CD4-positive, alpha-beta T cell treated with Interleukin-15 for 1 hour (primary cell): ENCODE measurements at regions not wholly inside any gene's neighbourhood (a gene's known extent, or its start where the extent isn't known, plus 50 kb on each side); places are given as distances from the start of the nearest gene placed in this dataset.
A peak's percentile ranks its signal among the peaks of the same experiment; 100 is the strongest.
"Not testable (repeated sequence)": the region's sequence is repeated elsewhere in the genome, so short reads cannot be mapped to it uniquely, and the experiment has no call there.

ENCODE experiments used
- DNase-seq: peaks from one replicate; pipeline ENCODE4 v3.0.0-alpha.2; 2020

DNA sequence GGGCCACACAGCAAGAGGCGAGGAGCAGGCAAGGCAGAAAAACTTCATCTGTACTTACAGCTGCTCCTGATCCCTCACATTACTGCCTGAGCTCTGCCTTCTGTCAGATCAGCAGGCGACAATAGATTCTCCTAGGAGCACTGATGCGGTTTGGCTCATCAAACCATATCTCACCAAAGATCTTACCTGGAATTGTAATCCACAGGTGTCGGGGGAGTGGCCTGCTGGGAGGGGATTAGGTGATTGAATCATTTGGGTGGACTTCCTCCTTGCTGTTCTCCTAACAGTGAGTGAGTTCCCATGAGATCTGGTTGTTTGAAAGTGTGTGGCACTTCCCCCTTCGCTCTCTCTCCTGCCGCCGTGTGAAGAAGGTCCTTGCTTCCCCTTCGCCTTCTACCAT lies 647.3 kb downstream of the SOCS6 start:
- DNase-seq, result no peak

GRCh38 chr18:70931942-70932814 lies 643.3 kb downstream of the SOCS6 start:
- DNase-seq, result no peak

- no peak for DNase-seq
Observed at GRCh38 chr18:70920840-70921374, 632.1 kb downstream of the SOCS6 start.

- DNase-seq, result no peak
Observed at GRCh38 chr18:70907673-70908072, 618.8 kb downstream of the SOCS6 start.

DNA sequence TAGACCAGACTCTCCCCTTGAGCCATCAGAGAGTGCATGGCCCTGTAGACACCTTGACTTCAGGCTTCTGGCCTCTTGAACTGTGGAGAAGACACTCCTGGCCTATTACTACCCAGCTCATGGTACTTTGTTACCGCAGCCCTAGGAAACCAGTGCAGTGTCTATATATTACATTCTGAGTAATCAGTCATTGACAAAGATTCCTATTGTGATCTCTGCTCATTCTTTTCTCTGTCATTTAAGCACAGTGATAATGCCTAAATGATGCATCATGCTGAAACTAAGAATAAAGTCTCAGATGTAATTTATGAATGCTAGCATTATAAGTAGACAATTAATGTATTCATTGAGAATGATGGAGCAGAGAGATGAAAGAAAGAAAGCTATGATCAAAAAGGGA lies 603.5 kb downstream of the SOCS6 start:
- no peak for DNase-seq

GRCh38 chr18:70870292-70870691 lies 581.4 kb downstream of the SOCS6 start:
- no peak for DNase-seq

DNA sequence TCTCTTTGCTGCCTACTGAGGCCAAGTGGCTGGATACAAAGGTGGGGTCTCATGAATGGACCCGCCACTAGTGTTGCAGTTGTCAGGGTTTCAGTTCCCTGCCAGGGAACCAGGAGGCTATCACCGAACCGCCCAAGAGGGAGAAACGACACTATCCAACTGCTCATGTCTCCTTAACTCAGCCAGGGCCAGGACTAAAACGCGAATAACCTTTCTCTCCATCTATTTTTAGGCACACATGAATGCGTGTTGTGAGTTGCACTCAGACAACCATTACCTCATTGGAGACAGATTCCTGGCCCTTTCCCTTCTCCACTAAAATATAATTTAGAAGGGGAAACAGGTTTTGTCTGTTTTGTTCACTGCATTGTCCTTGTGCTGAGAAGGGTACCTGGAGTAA lies 559.5 kb downstream of the SOCS6 start:
- DNase-seq, result no peak

- DNase-seq, result no peak
Observed at GRCh38 chr18:70840649-70841048, 551.8 kb downstream of the SOCS6 start.

- no peak for DNase-seq
Observed at GRCh38 chr18:70827632-70828031, 538.8 kb downstream of the SOCS6 start.

DNA sequence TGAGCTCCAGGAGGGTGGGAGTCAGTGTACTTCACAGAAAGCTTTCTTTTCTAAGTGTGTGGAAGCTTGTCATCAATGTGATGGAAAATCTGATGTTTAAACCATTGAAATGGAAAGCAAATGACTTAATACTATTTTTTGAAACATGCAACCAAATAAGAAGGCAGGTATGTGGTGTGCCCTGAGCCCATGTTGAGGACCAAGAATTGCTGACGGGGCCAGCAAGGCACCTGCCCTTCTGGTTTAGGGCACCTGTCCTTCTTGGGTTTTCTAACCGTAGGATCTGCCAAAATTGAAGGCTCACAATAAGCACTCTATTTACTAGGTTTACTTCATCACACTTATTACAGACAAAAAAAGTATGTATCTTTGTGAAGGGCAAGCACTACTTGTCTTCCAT lies 537.7 kb downstream of the SOCS6 start:
- no peak for DNase-seq

GRCh38 chr18:70822691-70823090 lies 533.8 kb downstream of the SOCS6 start:
- DNase-seq, result no peak

DNA sequence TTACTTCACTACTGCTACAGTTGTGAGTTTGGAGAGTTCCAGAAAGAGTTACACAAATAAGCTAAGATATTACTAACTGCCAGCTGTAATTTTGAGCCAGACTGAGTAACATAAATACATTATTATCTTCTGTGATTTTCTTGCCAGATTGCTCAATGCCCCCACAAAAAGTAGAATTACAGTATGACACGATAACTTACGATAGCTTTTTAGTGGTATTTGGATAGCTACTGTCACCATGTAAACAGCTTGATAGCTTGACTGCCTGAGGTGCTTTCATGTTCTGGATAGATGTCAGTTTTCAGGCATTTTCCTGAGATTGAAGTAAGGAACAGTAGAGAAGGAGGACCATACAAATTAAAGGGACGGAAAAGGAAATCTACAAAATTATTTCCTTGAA lies 533.3 kb downstream of the SOCS6 start:
- no peak for DNase-seq

GRCh38 chr18:70808481-70809056 lies 519.7 kb downstream of the SOCS6 start:
- no peak for DNase-seq

- peak; percentile 41 for DNase-seq
Observed at GRCh38 chr18:70781860-70782453, 493.1 kb downstream of the SOCS6 start.

- DNase-seq, result not testable (repeated sequence)
Observed at GRCh38 chr18:70766254-70766653, 477.4 kb downstream of the SOCS6 start.

DNA sequence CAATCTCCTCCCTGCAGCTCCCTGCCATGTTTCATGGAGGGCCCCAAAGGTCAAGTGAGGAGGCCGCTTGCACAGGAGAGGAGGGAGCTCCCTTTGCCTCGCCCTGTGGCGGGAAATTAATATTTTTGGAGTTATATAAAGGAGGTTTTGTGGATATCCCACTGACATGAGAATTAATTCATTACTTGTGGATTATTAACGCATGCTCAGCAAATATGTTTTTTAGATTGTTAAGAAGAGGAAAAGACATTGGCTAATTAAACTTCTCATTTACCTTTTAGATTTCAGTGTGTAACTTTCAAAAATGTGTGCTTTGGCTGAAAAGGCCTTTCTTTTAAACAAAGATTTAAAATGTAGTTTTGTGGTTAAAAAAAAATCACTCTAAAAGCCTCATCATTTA lies 474.0 kb downstream of the SOCS6 start:
- DNase-seq, result no peak

DNA sequence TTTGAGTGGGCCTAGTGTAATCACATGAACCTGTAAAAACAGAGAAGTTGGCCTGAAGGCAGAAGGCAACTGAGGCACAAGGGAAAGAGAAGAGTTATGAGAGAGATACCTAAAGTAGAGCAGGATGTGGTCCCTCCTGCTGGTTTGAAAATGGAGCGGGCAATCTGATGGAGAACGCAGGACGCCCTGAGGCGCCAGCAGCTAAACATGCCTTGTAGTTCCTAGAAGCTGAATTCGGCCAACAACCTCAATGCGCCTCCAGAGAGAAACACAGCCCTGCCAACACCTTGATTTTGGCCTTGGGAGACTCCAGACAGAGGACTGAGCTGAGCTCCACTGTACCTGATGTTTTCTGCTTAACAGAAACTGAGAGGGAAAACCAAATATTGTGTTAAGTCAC lies 469.9 kb downstream of the SOCS6 start:
- DNase-seq, result no peak

DNA sequence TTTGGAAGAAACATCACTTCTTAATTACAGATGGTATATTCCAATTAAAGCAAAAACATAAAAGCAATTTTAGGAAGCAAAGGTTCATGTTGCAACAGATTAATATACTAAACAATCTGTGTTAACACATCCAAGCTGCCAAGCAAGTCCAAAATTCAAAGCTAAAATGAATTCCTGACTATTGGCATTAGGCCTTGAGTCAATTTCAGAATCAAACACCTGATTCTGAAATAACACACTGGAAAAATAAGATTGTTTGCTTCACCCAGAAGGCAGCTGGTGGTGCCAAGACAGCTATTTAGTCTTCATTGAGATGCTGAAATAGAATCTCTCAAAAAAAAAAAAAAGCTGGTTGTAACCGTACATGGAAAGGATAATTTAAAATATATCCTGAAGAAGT lies 465.6 kb downstream of the SOCS6 start:
- DNase-seq, result no peak

DNA sequence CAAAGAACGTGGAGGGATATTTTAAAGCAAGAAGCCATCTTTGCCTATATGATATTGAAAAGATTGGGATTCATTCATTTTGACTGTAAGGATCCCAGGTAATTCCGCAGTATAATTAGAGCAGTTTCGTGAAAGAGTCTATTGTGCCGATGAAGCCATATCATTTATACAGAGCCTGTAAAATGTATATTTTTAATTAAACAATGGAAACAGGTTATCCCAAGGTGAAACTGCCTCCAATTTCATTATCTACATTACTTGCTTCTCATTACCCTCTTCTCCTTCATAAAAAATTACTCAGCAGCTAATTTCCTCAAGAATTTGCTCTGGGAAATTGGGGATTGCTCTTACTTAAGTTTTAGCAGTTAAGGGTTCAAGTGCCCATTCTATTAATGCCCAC lies 444.1 kb downstream of the SOCS6 start:
- DNase-seq, result no peak

GRCh38 chr18:70732188-70732587 lies 443.3 kb downstream of the SOCS6 start:
- DNase-seq, result no peak

DNA sequence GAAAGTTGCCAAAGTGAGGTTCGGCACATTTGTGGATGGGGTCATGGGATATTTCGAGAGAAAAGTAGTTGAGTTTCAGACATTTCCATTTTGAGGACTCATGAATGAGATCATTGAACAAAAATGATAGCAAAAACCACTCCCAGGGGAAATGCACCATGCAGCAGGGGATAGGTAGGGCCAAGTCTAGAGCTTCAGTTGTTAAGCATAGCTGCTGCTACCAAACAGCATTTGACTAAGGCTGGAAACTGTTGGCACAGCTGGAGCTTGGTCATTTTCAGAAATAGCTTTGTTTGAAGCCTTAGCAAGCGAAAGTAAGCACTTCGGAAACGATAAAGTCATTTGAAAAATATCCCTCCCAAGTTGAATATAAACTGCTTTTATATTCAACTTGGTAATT lies 431.8 kb downstream of the SOCS6 start:
- DNase-seq, result no peak

- DNase-seq, result no peak
Observed at GRCh38 chr18:70709720-70710119, 420.9 kb downstream of the SOCS6 start.

DNA sequence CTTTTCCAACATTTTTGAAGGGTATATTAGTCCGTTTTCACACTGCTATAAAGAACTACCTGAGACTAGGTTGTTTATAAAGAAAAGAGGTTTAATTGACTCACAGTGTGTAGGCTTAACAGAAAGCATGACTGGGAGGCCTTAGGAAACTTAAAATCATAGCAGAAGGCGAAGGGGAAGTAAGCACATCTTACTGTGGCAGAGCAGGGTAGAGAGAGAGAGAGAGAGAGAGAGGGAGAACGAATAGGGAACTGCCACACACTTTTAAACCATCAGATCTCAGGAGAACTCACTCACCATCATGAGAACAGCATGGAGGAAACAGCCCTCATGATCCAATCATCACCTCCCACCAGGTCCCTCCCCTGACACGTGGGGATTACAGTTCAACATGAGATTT lies 420.3 kb downstream of the SOCS6 start:
- no peak for DNase-seq

DNA sequence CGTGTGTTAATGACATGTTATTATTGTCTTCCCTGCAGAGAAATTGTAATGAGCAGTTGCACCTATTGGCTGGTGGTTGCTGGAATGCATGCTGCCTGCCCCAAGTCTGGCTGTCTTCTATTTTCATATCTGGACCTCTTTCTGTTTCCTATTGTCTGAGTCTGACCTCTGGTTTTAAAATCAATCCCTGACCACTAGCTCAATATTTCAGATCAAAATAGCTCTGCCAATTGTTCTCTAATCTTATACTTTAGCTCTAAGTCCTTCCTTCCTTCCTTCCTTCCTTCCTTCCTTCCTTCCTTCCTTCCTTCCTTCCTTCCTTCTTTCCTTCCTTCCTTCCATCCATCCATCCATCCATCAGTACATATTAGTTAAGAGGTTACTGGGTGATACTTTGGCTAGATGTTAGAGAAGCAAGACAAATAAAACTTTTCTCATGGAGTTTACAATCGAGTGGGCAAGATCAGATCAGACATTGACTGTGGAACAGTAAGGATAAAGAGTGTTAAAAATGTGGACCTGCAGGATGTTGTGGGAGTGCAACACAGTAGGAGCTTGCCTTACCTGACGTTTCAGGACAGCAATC lies 417.1 kb downstream of the SOCS6 start:
- no peak for DNase-seq
